Body of pancreas (tissue), 4 donors: ENCODE measurements at regions not wholly inside any gene's neighbourhood (a gene's known extent, or its start where the extent isn't known, plus 50 kb on each side); places are given as distances from the start of the nearest gene placed in this dataset.

Experiments used
- POLR2A ChIP-seq, 3 donors: fragments of 450-650 bp; IDR thresholded peaks; one replicate each; pipeline ENCODE4 v1.6.1; 2016; ENCODE audit warnings: antibody characterized with exemption in 3 of 3, mild to moderate bottlenecking in 2 of 3
- TF ChIP-seq, protein P1 (sequence below), 7 experiments: fragments of 450-650 bp in 4 of 7; fragments of 200-600 bp in 3 of 7; sonication (generic) in 3 of 7; IDR thresholded peaks; one replicate each; pipeline ENCODE4 v1.5.1; 2016 to 2019; ENCODE audit warnings: antibody characterized with exemption in 7 of 7

DNA sequence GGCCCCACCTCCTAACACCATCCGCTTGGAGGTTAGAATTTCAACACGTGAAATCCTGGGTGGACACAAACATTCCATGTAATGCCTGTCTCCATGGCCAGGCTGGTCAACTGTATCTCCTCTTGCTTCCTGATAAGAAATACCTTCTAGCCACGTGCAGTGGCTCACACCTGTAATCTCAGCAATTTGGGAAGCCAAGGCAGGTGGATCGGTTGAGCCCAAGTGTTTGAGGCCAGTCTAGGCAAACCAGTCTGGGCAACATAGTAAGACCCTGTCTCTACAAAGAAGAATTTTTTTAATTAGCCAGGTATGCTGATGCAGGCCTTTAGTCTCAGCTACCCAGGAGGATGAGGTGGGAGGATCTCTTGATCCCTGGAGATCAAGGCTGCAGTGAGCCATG, 58.3 kb upstream of the GALNT2 start:
- TF ChIP-seq, protein P1, sequence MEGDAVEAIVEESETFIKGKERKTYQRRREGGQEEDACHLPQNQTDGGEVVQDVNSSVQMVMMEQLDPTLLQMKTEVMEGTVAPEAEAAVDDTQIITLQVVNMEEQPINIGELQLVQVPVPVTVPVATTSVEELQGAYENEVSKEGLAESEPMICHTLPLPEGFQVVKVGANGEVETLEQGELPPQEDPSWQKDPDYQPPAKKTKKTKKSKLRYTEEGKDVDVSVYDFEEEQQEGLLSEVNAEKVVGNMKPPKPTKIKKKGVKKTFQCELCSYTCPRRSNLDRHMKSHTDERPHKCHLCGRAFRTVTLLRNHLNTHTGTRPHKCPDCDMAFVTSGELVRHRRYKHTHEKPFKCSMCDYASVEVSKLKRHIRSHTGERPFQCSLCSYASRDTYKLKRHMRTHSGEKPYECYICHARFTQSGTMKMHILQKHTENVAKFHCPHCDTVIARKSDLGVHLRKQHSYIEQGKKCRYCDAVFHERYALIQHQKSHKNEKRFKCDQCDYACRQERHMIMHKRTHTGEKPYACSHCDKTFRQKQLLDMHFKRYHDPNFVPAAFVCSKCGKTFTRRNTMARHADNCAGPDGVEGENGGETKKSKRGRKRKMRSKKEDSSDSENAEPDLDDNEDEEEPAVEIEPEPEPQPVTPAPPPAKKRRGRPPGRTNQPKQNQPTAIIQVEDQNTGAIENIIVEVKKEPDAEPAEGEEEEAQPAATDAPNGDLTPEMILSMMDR (IDR thresholded peaks at IDR 0.05), result no peak
- TF ChIP-seq POLR2A (IDR thresholded peaks at IDR 0.05), result no peak
